ENCODE measurements at regions not wholly inside any gene's neighbourhood (a gene's known extent, or its start where the extent isn't known, plus 50 kb on each side); places are given as distances from the start of the nearest gene placed in this dataset.

DNA sequence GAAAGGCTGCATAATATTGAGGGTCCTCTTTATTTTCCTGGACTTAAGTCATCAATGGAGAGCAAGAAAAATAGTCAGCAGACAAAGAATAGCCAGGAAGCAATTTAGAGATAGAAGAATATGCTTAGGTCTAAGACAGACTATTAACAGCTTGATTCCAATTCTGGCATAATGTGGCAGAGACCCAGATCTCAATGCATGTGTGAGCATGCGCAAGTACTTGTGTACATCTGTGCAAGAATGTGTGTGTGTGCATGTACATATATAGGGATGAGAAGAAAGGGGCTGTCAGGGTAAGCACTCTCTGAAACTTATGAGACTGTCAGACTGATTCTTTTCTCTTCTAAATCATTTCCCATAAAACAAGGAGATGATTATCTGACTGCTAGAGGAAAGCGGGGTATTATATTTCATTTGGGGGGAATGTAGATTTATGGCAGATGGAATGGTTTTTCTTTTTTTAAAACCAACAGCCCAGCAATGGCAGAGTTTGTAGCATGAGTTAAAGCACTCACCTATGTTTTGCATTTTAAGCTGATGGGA, 381.3 kb upstream of the SPRED2 start:
- intact Hi-C loops (cut with DNase I; ENCODE audit: low total_unique reads): no loop called here
- DNase-seq (ENCODE audit: low spot score in 2 of 2): no peak
- TF ChIP-seq POLR2A (IDR thresholded peaks at IDR 0.05) (no peak), CTCF (IDR thresholded peaks at IDR 0.05) (no peak)
- H3K4me3 ChIP-seq (ENCODE audit: low read depth, poor library complexity, severe bottlenecking): no peak overlapping the region
- 83 to 88% methylated on average over 2 of the region's 2 CpGs for whole genome bisulfite sequencing, 2 donors

DNA sequence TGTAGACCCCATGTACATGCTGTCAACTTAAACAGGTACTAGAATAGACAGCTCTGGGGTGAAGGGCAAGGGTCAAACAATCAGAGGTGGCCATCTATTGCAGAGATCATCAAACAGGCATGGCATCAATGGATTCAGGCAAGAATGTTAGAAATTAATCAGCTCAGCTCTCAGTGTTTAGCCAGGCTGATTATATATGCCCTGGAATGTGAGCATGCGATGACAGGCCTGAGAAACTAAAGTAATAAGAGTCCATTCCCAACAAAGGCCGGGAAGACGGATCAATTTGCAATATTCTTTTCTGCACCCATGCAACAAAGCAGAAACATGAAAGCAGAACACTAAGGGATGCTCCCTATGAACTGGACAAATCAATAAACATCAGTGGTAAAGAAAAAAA, 380.5 kb upstream of the SPRED2 start:
- intact Hi-C loops (cut with DNase I; ENCODE audit: low total_unique reads): no loop called here
- WGBS, 2 donors: 53 to 59% methylated on average over 3 of the region's 3 CpGs
- no peak overlapping the region for H3K4me3 ChIP-seq (ENCODE audit: low read depth, poor library complexity, severe bottlenecking)
- TF ChIP-seq POLR2A (IDR thresholded peaks at IDR 0.05) (no peak), CTCF (IDR thresholded peaks at IDR 0.05) (no peak)
- no peak for DNase-seq (ENCODE audit: low spot score in 2 of 2)

GRCh38 chr2:65807942-65808341, 375.5 kb upstream of the SPRED2 start:
- H3K4me3 ChIP-seq (ENCODE audit: low read depth, poor library complexity, severe bottlenecking): no peak overlapping the region
- WGBS, 2 donors: 84 to 94% methylated on average over 4 of the region's 4 CpGs
- no peak for DNase-seq (ENCODE audit: low spot score in 2 of 2)
- TF ChIP-seq POLR2A (IDR thresholded peaks at IDR 0.05): no peak
- TF ChIP-seq CTCF (IDR thresholded peaks at IDR 0.05): no peak
- intact Hi-C loops (cut with DNase I; ENCODE audit: low total_unique reads): no loop called here

- 94 to 95% methylated on average over 3 of the region's 3 CpGs for WGBS, 2 donors
- no peak for TF ChIP-seq CTCF (IDR thresholded peaks at IDR 0.05)
- TF ChIP-seq POLR2A (IDR thresholded peaks at IDR 0.05): no peak
- intact Hi-C loops (cut with DNase I; ENCODE audit: low total_unique reads): no loop called here
- no peak overlapping the region for H3K4me3 ChIP-seq (ENCODE audit: low read depth, poor library complexity, severe bottlenecking)
- DNase-seq (ENCODE audit: low spot score in 2 of 2): no peak
Observed at GRCh38 chr2:65804777-65805176, 372.4 kb upstream of the SPRED2 start.

GRCh38 chr2:65802298-65802942, 370.0 kb upstream of the SPRED2 start:
- WGBS, 2 donors: 77 to 85% methylated on average over 6 of the region's 6 CpGs
- intact Hi-C loops (cut with DNase I; ENCODE audit: low total_unique reads): no loop called here
- no peak overlapping the region for H3K4me3 ChIP-seq (ENCODE audit: low read depth, poor library complexity, severe bottlenecking)
- TF ChIP-seq CTCF (IDR thresholded peaks at IDR 0.05) (no peak), POLR2A (IDR thresholded peaks at IDR 0.05) (no peak)
- DNase-seq (ENCODE audit: low spot score in 2 of 2): no peak

DNA sequence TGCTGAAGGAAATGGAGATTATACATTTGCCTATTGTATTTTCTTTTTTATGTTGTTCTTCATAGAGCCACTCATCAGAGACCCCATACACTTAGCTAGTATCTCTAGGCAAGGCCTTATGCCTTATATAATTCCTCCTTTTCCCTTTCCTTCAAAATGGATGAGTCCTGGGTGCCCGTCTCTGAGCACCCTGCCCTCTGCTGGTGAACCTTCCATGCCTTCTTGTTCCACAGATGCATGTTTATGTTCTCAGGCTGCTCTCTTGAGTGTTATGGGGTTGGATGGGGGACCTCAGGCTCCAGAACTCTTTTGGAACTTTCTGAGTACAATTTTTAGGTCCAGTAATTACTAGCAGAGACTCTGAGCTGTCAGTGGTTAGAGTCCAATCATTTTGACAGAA, 368.6 kb upstream of the SPRED2 start:
- intact Hi-C loops (cut with DNase I; ENCODE audit: low total_unique reads): no loop called here
- WGBS, 2 donors: 77 to 86% methylated on average over 1 of the region's 1 CpG
- no peak for TF ChIP-seq POLR2A (IDR thresholded peaks at IDR 0.05)
- TF ChIP-seq CTCF (IDR thresholded peaks at IDR 0.05): no peak
- H3K4me3 ChIP-seq (ENCODE audit: low read depth, poor library complexity, severe bottlenecking): no peak overlapping the region
- DNase-seq (ENCODE audit: low spot score in 2 of 2): no peak
